ES-I3 (cell line): ENCODE measurements at regions not wholly inside any gene's neighbourhood (a gene's known extent, or its start where the extent isn't known, plus 50 kb on each side); places are given as distances from the start of the nearest gene placed in this dataset.

Experiments
- H3K36me3 ChIP-seq: 2 replicates; pipeline ENCODE4 v1.6.1; 2013; ENCODE audit warnings: mild to moderate bottlenecking, low read length, control low read depth, moderate library complexity; ENCODE audit not compliant: insufficient read depth
- H3K4me1 ChIP-seq: 2 replicates; pipeline ENCODE4 v1.6.1; 2013; ENCODE audit warnings: mild to moderate bottlenecking, control low read depth, low read length; ENCODE audit not compliant: insufficient read depth
- H3K9ac ChIP-seq: 2 replicates; pipeline ENCODE4 v1.6.1; 2013; ENCODE audit warnings: low read depth, mild to moderate bottlenecking, low read length, moderate library complexity
- H3K9me3 ChIP-seq: 2 replicates; pipeline ENCODE4 v1.6.1; 2013; ENCODE audit warnings: mild to moderate bottlenecking, low read length, moderate library complexity; ENCODE audit not compliant: control insufficient read depth, insufficient read depth

DNA sequence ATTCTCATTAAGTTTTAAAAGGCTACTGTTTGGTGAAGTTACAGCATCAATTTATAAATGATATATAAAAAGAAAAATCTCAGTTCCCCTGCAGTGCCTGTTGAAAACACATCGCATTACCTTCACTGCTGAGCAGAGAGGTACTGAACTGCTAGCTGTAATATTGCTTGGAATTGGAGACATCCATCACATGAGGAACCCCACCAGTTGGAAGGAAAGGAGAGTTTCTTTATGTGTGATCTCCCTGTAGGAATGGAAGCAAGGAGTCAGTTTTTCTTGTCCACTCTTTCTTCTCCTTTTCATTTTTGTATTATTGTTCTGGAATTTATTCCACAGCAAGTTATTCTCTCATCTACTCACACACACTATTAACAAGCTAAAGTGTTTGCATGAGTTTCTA is 1586.0 kb upstream of the PRR20A start:
- Histone ChIP-seq H3K4me1 (no peaks in the 10 kb centered on the region), H3K9me3 (peaks cover 40% of the 10 kb centered on the region), H3K36me3 (peaks cover 37% of the 10 kb centered on the region), H3K9ac (no peak overlapping the region)

DNA sequence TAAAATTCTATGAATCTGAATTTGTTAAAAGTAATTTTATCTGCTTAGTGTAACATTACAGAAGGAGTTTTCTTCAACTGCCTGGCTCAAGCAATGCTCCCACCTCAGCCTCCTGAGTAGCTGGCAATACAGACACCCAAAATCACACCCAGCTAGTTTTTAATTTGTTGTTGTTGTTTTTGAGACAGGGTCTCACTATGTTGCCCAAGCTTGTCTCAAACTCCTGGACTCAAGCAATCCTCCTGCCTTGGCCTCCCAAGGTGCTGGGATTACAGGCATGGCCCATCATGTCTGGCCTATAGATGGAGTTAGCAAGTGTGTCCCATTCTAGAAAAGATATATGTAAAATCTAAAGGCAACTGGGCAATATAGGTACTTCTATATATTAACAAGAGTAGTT is 1580.4 kb upstream of the PRR20A start:
- no peak overlapping the region for H3K9ac ChIP-seq
- H3K4me1 ChIP-seq, result no peaks in the 10 kb centered on the region
- 0 out of 2 replicates have a peak, but pooled peaks cover 5% of the 10 kb centered on the region for H3K9me3 ChIP-seq
- H3K36me3 ChIP-seq, result no peaks in the 10 kb centered on the region

DNA sequence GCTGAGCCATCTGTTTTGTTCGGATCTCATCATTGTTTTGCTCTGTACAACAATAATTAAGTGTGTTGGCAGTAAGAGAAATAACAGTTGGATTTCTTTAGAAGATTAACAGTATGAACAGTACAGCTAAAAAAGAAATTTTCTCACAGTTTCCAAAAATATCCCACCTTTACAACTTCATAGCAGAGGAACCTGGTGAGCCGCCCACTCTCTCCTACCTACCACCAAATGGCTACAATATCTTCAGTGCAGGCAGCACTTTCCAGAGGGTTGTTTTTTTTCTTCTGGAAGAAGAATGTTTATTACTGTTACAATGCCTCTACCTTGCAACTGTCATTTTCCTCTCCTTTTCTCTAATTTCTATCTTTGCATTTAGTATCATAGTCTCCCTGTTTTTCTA is 1577.5 kb upstream of the PRR20A start:
- no peaks in the 10 kb centered on the region for H3K9me3 ChIP-seq
- no peak overlapping the region for H3K9ac ChIP-seq
- no peaks in the 10 kb centered on the region for H3K36me3 ChIP-seq
- H3K4me1 ChIP-seq, result peaks cover 4% of the 10 kb centered on the region; the same call in 1 of the 2 replicates

DNA sequence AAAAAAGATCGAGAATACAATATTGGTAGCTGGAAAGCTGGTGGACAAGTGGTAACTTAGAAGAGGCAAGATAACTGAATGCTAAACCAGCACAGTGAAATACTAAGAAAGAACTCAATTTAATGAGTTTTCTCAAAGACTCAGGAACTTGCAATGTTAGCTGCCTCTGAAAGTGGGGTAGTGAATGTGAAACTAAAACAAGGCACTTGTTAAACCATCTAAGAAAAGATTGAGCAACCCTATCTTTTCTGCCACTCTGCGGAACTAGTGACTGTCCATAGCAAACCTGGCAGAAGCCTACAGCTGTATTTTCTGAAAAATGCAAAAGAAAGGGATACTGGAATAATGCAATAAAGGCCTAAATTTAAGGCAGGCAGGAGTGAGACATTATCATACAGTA is 1574.4 kb upstream of the PRR20A start:
- Histone ChIP-seq H3K36me3 (no peaks in the 10 kb centered on the region), H3K4me1 (peaks cover 4% of the 10 kb centered on the region; the same call in 1 of the 2 replicates), H3K9me3 (no peaks in the 10 kb centered on the region), H3K9ac (no peak overlapping the region)

DNA sequence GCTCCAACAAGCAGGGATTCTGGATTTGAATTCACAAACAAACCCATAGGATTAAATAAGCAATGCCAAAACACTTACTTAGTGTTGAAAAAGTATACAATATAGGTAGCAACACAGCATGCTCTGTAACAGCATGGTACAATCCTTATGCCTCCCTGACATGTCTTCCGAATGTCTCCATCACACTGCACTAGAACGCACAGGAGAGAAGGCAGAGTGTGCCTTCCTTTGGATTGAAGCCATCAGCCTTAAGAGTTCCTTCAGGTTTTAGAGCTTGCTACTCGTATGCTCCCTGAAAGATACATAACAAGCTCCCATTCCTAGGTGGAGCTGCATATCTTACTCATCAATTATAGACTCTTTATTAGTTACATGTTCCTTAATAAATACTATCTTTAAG is 1573.9 kb upstream of the PRR20A start:
- Histone ChIP-seq H3K9me3 (no peaks in the 10 kb centered on the region), H3K4me1 (peaks cover 4% of the 10 kb centered on the region; the same call in 1 of the 2 replicates), H3K36me3 (no peaks in the 10 kb centered on the region), H3K9ac (no peak overlapping the region)

DNA sequence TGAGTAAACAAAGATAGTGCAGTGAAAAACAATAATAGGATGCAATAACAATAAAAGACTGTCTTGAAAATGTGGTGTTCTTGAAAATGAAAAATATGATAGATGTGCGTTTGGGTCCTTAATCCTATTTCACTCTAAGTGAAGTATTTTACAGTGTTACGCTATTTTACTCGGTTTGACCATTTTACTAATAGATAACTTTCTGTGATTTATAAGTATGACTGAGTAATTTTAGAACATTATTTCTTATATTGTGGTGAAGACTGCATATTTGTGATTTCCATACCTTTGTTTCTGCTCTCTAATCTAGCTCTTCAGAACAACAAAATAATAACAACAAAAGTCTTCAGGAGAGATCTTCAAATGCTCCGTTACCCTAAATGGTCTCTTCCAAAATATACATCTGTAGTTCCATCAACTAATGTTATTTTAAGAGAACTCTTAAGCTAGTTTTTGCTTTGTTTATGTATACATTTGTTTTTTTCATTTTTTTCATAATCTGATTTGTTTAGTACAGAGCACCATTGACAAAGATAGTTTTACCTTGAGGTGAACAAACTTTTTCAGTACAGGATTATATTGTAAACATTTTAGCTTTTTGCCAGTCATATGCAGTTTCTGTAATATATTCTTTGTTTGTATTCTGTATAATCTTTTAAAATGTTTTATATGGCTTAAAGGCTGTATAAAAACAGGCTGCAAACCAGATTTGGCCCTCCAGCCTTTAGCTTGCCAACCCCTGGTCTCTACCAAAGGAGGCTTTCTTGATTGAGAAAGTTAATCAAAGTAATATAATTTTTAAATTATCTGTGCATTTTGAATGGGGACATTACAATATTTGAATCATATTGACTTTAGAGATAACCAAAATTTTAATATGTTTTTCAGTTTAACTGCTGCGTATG is 1572.7 kb upstream of the PRR20A start:
- H3K9ac ChIP-seq, result no peak overlapping the region
- H3K36me3 ChIP-seq, result no peaks in the 10 kb centered on the region
- no peaks in the 10 kb centered on the region for H3K9me3 ChIP-seq
- H3K4me1 ChIP-seq, result peaks cover 7% of the 10 kb centered on the region; the same call in 1 of the 2 replicates

DNA sequence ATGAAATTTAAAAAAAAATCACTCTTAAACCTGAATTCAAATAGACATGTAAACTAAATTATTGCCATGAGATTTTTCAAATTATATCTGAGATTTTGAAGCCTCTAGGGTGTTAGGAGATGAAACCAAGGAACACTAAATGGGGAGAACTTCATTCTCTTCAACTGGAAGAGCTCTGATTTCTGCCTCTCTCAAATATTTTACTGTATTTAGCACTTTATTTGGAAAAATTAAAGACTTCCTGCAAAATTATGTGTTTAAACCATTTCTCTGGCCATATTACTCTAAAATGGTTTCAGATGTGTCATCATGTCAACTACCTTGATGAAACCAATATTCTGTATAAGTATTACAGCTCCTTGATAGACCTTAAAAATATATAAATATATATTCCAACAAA is 1571.6 kb upstream of the PRR20A start:
- H3K9me3 ChIP-seq, result no peaks in the 10 kb centered on the region
- H3K9ac ChIP-seq, result no peak overlapping the region
- H3K36me3 ChIP-seq, result no peaks in the 10 kb centered on the region
- peaks cover 8% of the 10 kb centered on the region; the same call in 1 of the 2 replicates for H3K4me1 ChIP-seq

DNA sequence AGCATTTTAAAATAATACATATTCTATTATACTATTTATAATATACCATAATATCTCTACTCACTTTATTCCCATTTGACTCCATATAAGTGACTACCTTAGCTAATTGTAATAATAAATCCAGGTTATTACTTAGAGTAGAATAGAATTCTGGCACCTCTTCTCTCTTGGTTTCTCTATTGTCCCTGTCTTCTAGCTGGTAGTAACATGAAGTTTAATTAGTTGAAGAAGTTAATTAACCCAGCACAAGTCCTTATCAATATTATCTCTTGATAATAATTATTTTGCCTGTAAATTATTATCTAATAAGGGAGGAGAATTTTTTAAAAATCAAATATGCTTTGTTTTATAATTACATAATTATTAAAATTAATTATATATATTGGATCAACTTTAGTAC is 1571.2 kb upstream of the PRR20A start:
- H3K36me3 ChIP-seq, result no peaks in the 10 kb centered on the region
- no peak overlapping the region for H3K9ac ChIP-seq
- H3K9me3 ChIP-seq, result no peaks in the 10 kb centered on the region
- H3K4me1 ChIP-seq, result peaks cover 8% of the 10 kb centered on the region; the same call in 1 of the 2 replicates

DNA sequence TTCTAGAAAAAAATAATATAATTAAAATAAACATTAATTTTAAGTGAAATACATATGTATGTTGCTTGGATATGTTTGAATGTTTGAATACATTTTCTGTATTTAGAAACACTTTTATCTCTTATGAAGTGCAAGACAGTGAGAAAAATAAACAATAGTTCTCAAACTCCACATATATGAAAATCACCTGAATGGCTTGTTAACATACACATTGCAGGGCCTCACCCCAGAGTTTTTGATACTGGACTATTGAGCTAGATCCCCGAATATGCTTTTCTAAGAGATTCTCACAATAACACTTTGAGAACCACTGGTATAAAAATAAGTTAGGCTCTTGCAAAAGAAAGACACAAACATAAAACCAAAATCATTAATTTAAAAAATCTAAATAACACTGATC is 1570.3 kb upstream of the PRR20A start:
- Histone ChIP-seq H3K9ac (no peak overlapping the region), H3K4me1 (peaks cover 8% of the 10 kb centered on the region; the same call in 1 of the 2 replicates)

DNA sequence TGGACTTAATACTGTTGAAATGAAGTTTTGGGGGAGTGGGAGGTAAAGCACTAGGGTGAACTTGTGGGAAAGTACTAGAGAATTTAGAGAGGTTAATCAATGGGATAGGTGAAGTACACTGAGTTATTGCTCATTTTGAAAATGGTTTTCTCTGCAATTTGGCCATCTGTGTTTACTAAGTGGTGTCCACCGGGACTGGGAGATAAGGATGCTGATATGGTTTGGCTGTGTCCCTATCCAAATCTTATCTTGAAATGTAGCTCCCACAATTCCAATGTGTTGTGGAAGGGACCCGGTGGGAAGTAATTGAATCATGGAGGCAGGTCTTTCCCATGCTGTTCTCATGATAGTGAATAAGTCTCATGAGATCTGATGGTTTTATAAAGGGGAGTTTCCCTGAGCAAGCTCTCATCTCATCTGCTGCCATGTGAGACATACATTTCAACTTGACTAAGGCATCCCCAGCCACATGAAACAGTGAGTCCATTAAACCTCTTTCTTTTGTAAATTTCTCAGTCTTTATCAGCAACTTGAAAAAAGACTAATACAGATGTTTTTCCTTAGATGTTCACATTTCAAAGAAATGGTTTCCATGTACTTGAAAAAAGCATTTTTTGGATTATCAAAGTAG is 1569.4 kb upstream of the PRR20A start:
- Histone ChIP-seq H3K9ac (no peak overlapping the region), H3K4me1 (peaks cover 8% of the 10 kb centered on the region; the same call in 1 of the 2 replicates), H3K36me3 (peaks cover 4% of the 10 kb centered on the region; the same call in 1 of the 2 replicates), H3K9me3 (no peaks in the 10 kb centered on the region)

More for the DNA sequence above, 1570.3 kb upstream of the PRR20A start:
- Histone ChIP-seq H3K36me3 (no peaks in the 10 kb centered on the region), H3K9me3 (no peaks in the 10 kb centered on the region)

DNA sequence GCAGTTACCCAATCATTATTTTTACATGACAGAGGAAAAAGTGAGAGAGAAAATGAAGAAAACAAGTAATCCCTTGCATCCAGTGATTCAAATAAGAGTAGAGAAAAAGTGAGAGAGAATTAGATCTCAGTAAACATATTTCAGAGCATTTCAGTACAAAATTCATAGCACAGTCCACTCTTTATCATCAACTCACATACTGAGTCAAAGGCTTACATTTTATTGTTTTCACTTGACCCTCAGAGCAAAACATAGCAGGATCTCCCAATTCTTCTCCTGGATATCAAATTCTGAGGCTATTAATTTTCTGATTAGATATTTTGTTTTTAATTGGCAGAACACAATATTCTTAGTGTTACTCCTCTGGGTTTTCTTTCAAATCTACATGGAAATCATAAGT is 1568.3 kb upstream of the PRR20A start:
- H3K36me3 ChIP-seq, result peaks cover 14% of the 10 kb centered on the region; the same call in 1 of the 2 replicates
- H3K4me1 ChIP-seq, result peaks cover 4% of the 10 kb centered on the region; the same call in 1 of the 2 replicates
- H3K9ac ChIP-seq, result no peak overlapping the region
- H3K9me3 ChIP-seq, result no peaks in the 10 kb centered on the region

DNA sequence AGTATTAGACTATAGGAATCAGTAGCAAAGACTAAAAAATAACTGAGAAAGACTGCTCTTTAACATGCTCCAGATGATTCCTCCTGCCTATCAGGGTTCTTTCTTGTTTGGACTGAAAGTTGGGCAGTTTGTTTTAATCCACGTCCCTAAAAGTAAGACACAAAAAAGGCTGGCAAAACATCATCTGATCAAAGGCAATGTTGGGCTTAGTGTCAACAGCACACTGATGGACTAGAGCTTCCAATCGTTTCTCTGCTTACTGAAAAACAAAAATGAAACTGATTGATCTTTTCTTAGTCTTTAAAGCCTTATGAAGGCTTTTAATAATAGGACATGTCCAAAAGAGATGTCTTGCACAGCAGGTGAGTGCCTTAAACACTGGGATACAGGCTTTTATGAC is 1567.9 kb upstream of the PRR20A start:
- Histone ChIP-seq H3K9ac (no peak overlapping the region), H3K36me3 (peaks cover 18% of the 10 kb centered on the region; the same call in 1 of the 2 replicates), H3K4me1 (peaks cover 4% of the 10 kb centered on the region), H3K9me3 (no peaks in the 10 kb centered on the region)

DNA sequence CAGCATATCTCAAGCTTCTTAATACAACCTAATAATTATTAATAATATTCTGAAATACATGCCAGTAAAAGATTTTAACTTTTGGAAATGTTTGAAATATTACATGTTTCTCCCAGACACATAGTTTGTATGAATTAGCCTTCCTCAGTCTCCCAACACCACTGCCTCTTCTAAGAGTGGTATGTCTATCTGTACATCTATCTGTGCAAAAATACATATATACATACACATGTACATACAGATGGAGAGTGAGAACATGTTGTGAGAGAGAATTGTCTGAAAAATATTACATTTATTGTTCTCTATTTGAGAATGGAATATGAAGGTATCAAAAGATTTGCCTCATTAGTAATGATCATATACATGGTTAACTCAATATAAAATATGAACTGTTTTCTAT is 1567.2 kb upstream of the PRR20A start:
- Histone ChIP-seq H3K36me3 (peaks cover 21% of the 10 kb centered on the region; the same call in 1 of the 2 replicates), H3K9me3 (no peaks in the 10 kb centered on the region), H3K9ac (no peak overlapping the region), H3K4me1 (peaks cover 4% of the 10 kb centered on the region)

DNA sequence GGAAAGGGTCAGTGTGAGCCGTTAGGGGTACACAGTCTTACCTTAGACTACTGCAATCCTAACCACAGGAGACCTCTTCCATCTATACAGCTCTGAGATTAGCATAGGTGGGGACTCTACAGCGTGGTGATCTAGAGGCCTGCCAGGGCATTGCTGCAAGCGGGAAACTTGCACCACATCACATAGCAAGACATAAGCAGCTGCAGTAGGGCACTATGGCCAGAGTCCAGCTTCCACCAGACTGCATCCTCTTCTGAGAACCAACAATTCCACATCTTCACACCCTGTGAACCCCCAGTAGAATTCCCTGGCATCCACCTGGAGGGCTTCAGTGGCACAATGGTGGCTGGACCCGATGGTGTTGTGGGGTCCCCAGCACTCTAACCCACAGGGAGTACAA is 1564.3 kb upstream of the PRR20A start:
- Histone ChIP-seq H3K9ac (peak overlapping the region; percentile 50; the same call in 1 of the 2 replicates), H3K9me3 (no peaks in the 10 kb centered on the region), H3K36me3 (peaks cover 21% of the 10 kb centered on the region), H3K4me1 (peaks cover 4% of the 10 kb centered on the region)
